ENCODE measurements at regions not wholly inside any gene's neighbourhood (a gene's known extent, or its start where the extent isn't known, plus 50 kb on each side); places are given as distances from the start of the nearest gene placed in this dataset.
A peak's percentile ranks its signal among the peaks of the same experiment; 100 is the strongest.

- Histone ChIP-seq H3K9me3 (ENCODE audit: control insufficient read depth in 1 of 2, low read length in 2 of 2) (no peaks in the 10 kb centered on the region), H3K36me3 (ENCODE audit: insufficient read depth, low read length) (no peaks in the 10 kb centered on the region), H3K27ac (ENCODE audit: low read depth, low read length) (no peak overlapping the region), H3K4me3 (ENCODE audit: low read length in 2 of 2) (no peak overlapping the region), H3K27me3 (ENCODE audit: insufficient read depth, low read length) (peaks cover 4% of the 10 kb centered on the region), H3K4me1 (ENCODE audit: insufficient read depth, low read length) (no peaks in the 10 kb centered on the region)
- Mint-ChIP-seq H3K9me3 (peaks cover 0 to 2% (median 0%) of the 10 kb centered on the region in 8 donors), H3K4me3 (no peak overlapping the region), H3K27ac (peak overlapping the region in 1 of 7 donors; percentile 20), H3K36me3 (no peaks in the 10 kb centered on the region), H3K27me3 (no peaks in the 10 kb centered on the region), H3K4me1 (peaks cover 5 to 8% (median 6%) of the 10 kb centered on the region in 4 donors)
- ChIA-PET POLR2A (ENCODE audit: partially characterized antibody) (interaction anchor here (0.5 to 2.9 kb wide), 3 partner anchors 111 to 875 kb away, joined by 3 to 20 read pairs (median 9); no protein-coding TSS in a partner anchor), CTCF (ENCODE audit: partially characterized antibody) (interaction anchor here (0.9 to 10.5 kb wide), 15 partner anchors 9 to 749 kb away, joined by 3 to 339 read pairs (median 10); no protein-coding TSS in a partner anchor)
- intact Hi-C loops (cut with micrococcal nuclease): no loop called here
- no peak for DNase-seq
Measured at GRCh38 chr11:11038782-11039181, 180.9 kb upstream of the ZBED5 start.

GRCh38 chr11:11038352-11038751 is 180.5 kb upstream of the ZBED5 start:
- Histone ChIP-seq H3K9me3 (ENCODE audit: control insufficient read depth in 1 of 2, low read length in 2 of 2) (no peaks in the 10 kb centered on the region), H3K4me1 (ENCODE audit: insufficient read depth, low read length) (no peaks in the 10 kb centered on the region), H3K36me3 (ENCODE audit: insufficient read depth, low read length) (no peaks in the 10 kb centered on the region), H3K4me3 (ENCODE audit: low read length in 2 of 2) (no peak overlapping the region), H3K27me3 (ENCODE audit: insufficient read depth, low read length) (peaks cover 4% of the 10 kb centered on the region), H3K27ac (ENCODE audit: low read depth, low read length) (no peak overlapping the region)
- Mint-ChIP-seq H3K27ac (no peak overlapping the region), H3K9me3 (peaks cover 0 to 2% (median 0%) of the 10 kb centered on the region in 8 donors), H3K4me1 (peaks cover 5 to 8% (median 6%) of the 10 kb centered on the region in 4 donors), H3K27me3 (no peaks in the 10 kb centered on the region), H3K4me3 (no peak overlapping the region), H3K36me3 (no peaks in the 10 kb centered on the region)
- ChIA-PET CTCF (ENCODE audit: partially characterized antibody) (interaction anchor here (0.8 to 10.5 kb wide), 23 partner anchors 10 to 750 kb away, joined by 3 to 339 read pairs (median 7); no protein-coding TSS in a partner anchor), POLR2A (ENCODE audit: partially characterized antibody) (interaction anchor here (0.5 to 2.9 kb wide), 3 partner anchors 111 to 875 kb away, joined by 3 to 20 read pairs (median 9); no protein-coding TSS in a partner anchor)
- intact Hi-C loops (cut with micrococcal nuclease): no loop called here
- DNase-seq: no peak

- H3K4me3 Mint-ChIP-seq: no peak overlapping the region
- Histone ChIP-seq H3K4me3 (ENCODE audit: low read length in 2 of 2) (no peak overlapping the region), H3K27ac (ENCODE audit: low read depth, low read length) (no peak overlapping the region), H3K4me1 (ENCODE audit: insufficient read depth, low read length) (no peaks in the 10 kb centered on the region), H3K27me3 (ENCODE audit: insufficient read depth, low read length) (peaks cover 4% of the 10 kb centered on the region), H3K9me3 (ENCODE audit: control insufficient read depth in 1 of 2, low read length in 2 of 2) (no peaks in the 10 kb centered on the region), H3K36me3 (ENCODE audit: insufficient read depth, low read length) (no peaks in the 10 kb centered on the region)
- H3K9me3 Mint-ChIP-seq: peaks cover 0 to 2% (median 0%) of the 10 kb centered on the region in 8 donors
- no peaks in the 10 kb centered on the region for H3K36me3 Mint-ChIP-seq
- H3K27ac Mint-ChIP-seq: peak overlapping the region in 3 of 7 donors; percentile 29 to 77 (median 56)
- H3K27me3 Mint-ChIP-seq: no peaks in the 10 kb centered on the region
- intact Hi-C loops (cut with micrococcal nuclease): loop anchor here (1.0 to 2.0 kb wide), 4 partner anchors 120 to 750 kb away; no protein-coding TSS in a partner anchor
- peaks cover 5 to 8% (median 6%) of the 10 kb centered on the region in 4 donors for H3K4me1 Mint-ChIP-seq
- ChIA-PET CTCF (ENCODE audit: partially characterized antibody) (interaction anchor here (0.7 to 10.5 kb wide), 31 partner anchors 9 to 755 kb away, joined by 3 to 339 read pairs (median 5); no protein-coding TSS in a partner anchor), POLR2A (ENCODE audit: partially characterized antibody) (interaction anchor here (2.6 to 2.9 kb wide), 2 partner anchors 112 to 120 kb away, joined by 9 to 20 read pairs; no protein-coding TSS in a partner anchor)
- DNase-seq: peak; percentile 50 to 59 (median 57)
Measured at GRCh38 chr11:11036848-11037732, 179.2 kb upstream of the ZBED5 start.

GRCh38 chr11:11036185-11036847 is 178.5 kb upstream of the ZBED5 start:
- Mint-ChIP-seq H3K27ac (peak overlapping the region in 1 of 7 donors; percentile 56), H3K27me3 (no peaks in the 10 kb centered on the region), H3K4me3 (no peak overlapping the region), H3K9me3 (peaks cover 0 to 2% (median 0%) of the 10 kb centered on the region in 8 donors), H3K36me3 (no peaks in the 10 kb centered on the region), H3K4me1 (peaks cover 5 to 8% (median 6%) of the 10 kb centered on the region in 4 donors)
- Histone ChIP-seq H3K9me3 (ENCODE audit: control insufficient read depth in 1 of 2, low read length in 2 of 2) (no peaks in the 10 kb centered on the region), H3K4me1 (ENCODE audit: insufficient read depth, low read length) (no peaks in the 10 kb centered on the region), H3K36me3 (ENCODE audit: insufficient read depth, low read length) (no peaks in the 10 kb centered on the region), H3K4me3 (ENCODE audit: low read length in 2 of 2) (no peak overlapping the region), H3K27ac (ENCODE audit: low read depth, low read length) (no peak overlapping the region), H3K27me3 (ENCODE audit: insufficient read depth, low read length) (peaks cover 4% of the 10 kb centered on the region)
- POLR2A ChIA-PET (ENCODE audit: partially characterized antibody): interaction anchor here (2.6 to 2.9 kb wide), 2 partner anchors 113 to 121 kb away, joined by 9 to 20 read pairs; no protein-coding TSS in a partner anchor
- intact Hi-C loops (cut with micrococcal nuclease): loop anchor here (2.0 kb wide), 2 partner anchors 170 to 750 kb away; no protein-coding TSS in a partner anchor
- peak in 1 of 5 donors; percentile 3 for DNase-seq
- CTCF ChIA-PET (ENCODE audit: partially characterized antibody): interaction anchor here (0.6 to 10.5 kb wide), 21 partner anchors 9 to 756 kb away, joined by 3 to 339 read pairs (median 4); no protein-coding TSS in a partner anchor

- Mint-ChIP-seq H3K36me3 (no peaks in the 10 kb centered on the region), H3K4me3 (no peak overlapping the region), H3K9me3 (peaks cover 0 to 2% (median 0%) of the 10 kb centered on the region in 8 donors), H3K27ac (no peak overlapping the region), H3K4me1 (peaks cover 5 to 8% (median 6%) of the 10 kb centered on the region in 4 donors), H3K27me3 (no peaks in the 10 kb centered on the region)
- no peak overlapping the region for H3K4me3 ChIP-seq (ENCODE audit: low read length in 2 of 2)
- DNase-seq: no peak
- no peaks in the 10 kb centered on the region for H3K4me1 ChIP-seq (ENCODE audit: insufficient read depth, low read length)
- H3K9me3 ChIP-seq (ENCODE audit: control insufficient read depth in 1 of 2, low read length in 2 of 2): no peaks in the 10 kb centered on the region
- H3K36me3 ChIP-seq (ENCODE audit: insufficient read depth, low read length): no peaks in the 10 kb centered on the region
- CTCF ChIA-PET (ENCODE audit: partially characterized antibody): interaction anchor here (0.6 to 10.5 kb wide), 15 partner anchors 8 to 753 kb away, joined by 3 to 339 read pairs (median 4); no protein-coding TSS in a partner anchor
- POLR2A ChIA-PET (ENCODE audit: partially characterized antibody): no interaction called here
- intact Hi-C loops (cut with micrococcal nuclease): no loop called here
- no peak overlapping the region for H3K27ac ChIP-seq (ENCODE audit: low read depth, low read length)
- peaks cover 4% of the 10 kb centered on the region for H3K27me3 ChIP-seq (ENCODE audit: insufficient read depth, low read length)
Measured at GRCh38 chr11:11035331-11035730, 177.5 kb upstream of the ZBED5 start.

- no peak overlapping the region for H3K4me3 ChIP-seq (ENCODE audit: low read length in 2 of 2)
- POLR2A ChIA-PET (ENCODE audit: partially characterized antibody): no interaction called here
- H3K9me3 ChIP-seq (ENCODE audit: control insufficient read depth in 1 of 2, low read length in 2 of 2): no peaks in the 10 kb centered on the region
- H3K4me3 Mint-ChIP-seq: no peak overlapping the region
- DNase-seq: no peak
- peaks cover 4 to 8% (median 6%) of the 10 kb centered on the region in 4 donors for H3K4me1 Mint-ChIP-seq
- H3K27ac Mint-ChIP-seq: no peak overlapping the region
- peaks cover 4% of the 10 kb centered on the region for H3K27me3 ChIP-seq (ENCODE audit: insufficient read depth, low read length)
- intact Hi-C loops (cut with micrococcal nuclease): no loop called here
- H3K36me3 Mint-ChIP-seq: no peaks in the 10 kb centered on the region
- H3K27ac ChIP-seq (ENCODE audit: low read depth, low read length): no peak overlapping the region
- no peaks in the 10 kb centered on the region for H3K27me3 Mint-ChIP-seq
- H3K36me3 ChIP-seq (ENCODE audit: insufficient read depth, low read length): no peaks in the 10 kb centered on the region
- CTCF ChIA-PET (ENCODE audit: partially characterized antibody): interaction anchor here (0.7 to 10.5 kb wide), 4 partner anchors 86 to 754 kb away, joined by 3 to 339 read pairs (median 39); no protein-coding TSS in a partner anchor
- no peaks in the 10 kb centered on the region for H3K4me1 ChIP-seq (ENCODE audit: insufficient read depth, low read length)
- H3K9me3 Mint-ChIP-seq: no peaks in the 10 kb centered on the region
Measured at GRCh38 chr11:11034476-11034875, 176.6 kb upstream of the ZBED5 start.
